Astrocyte (in vitro differentiated cells and primary cell): ENCODE measurements at regions not wholly inside any gene's neighbourhood (a gene's known extent, or its start where the extent isn't known, plus 50 kb on each side); places are given as distances from the start of the nearest gene placed in this dataset.

ENCODE experiments used
- DNase-seq: peaks from one replicate; pipeline ENCODE4 v3.0.0-alpha.2; 2010; ENCODE audit warnings: low read depth
- FAIRE-seq: peaks from 2 replicates; lab custom pipeline; 2011; peaks lifted over from hg19 to GRCh38; lab: Jason Lieb, UNC
- H2AFZ ChIP-seq: 2 replicates; pipeline ENCODE4 v1.6.0; 2012; ENCODE audit warnings: low read depth, low read length, inconsistent platforms
- H3K27ac ChIP-seq: 2 replicates; pipeline ENCODE4 v1.5.1; 2011; ENCODE audit warnings: low read depth, low read length, inconsistent platforms
- H3K27me3 ChIP-seq: 2 replicates; pipeline ENCODE4 v1.6.0; 2011; ENCODE audit warnings: low read length, inconsistent platforms; ENCODE audit not compliant: insufficient read depth
- H3K36me3 ChIP-seq: 2 replicates; pipeline ENCODE4 v1.5.1; 2011; ENCODE audit warnings: low read length, inconsistent platforms; ENCODE audit not compliant: insufficient read depth
- H3K4me1 ChIP-seq: 2 replicates; pipeline ENCODE4 v1.5.1; 2011; ENCODE audit warnings: low read length, inconsistent platforms; ENCODE audit not compliant: insufficient read depth
- H3K4me2 ChIP-seq: 2 replicates; pipeline ENCODE4 v1.6.0; 2012; ENCODE audit warnings: low read length, inconsistent platforms
- H3K4me3 ChIP-seq: 2 replicates; pipeline ENCODE4 v1.5.1; 2011; ENCODE audit warnings: low read depth, mild to moderate bottlenecking, low read length, inconsistent platforms; ENCODE audit not compliant: insufficient read depth
- H3K79me2 ChIP-seq: 2 replicates; pipeline ENCODE4 v1.6.0; 2012; ENCODE audit warnings: mild to moderate bottlenecking, low read length, inconsistent platforms; ENCODE audit not compliant: insufficient read depth
- H3K9ac ChIP-seq: 2 replicates; pipeline ENCODE4 v1.6.0; 2012; ENCODE audit warnings: mild to moderate bottlenecking, low read length, inconsistent platforms
- H3K9me3 ChIP-seq: 2 replicates; pipeline ENCODE4 v1.5.1; 2012; ENCODE audit warnings: low read depth, mild to moderate bottlenecking, low read length, inconsistent platforms; ENCODE audit not compliant: insufficient read depth
- H4K20me1 ChIP-seq: 2 replicates; pipeline ENCODE4 v1.6.0; 2012; ENCODE audit warnings: low read length, inconsistent platforms; ENCODE audit not compliant: insufficient read depth
- H3K27ac Mint-ChIP-seq: one replicate; pipeline ENCODE4 v1.8.0; 2021; ENCODE audit warnings: mild to moderate bottlenecking, mixed read lengths; ENCODE audit not compliant: unreplicated experiment
- H3K27me3 Mint-ChIP-seq: one replicate; pipeline ENCODE4 v1.8.0; 2021; ENCODE audit warnings: low read depth, mixed read lengths; ENCODE audit not compliant: unreplicated experiment
- H3K36me3 Mint-ChIP-seq: one replicate; pipeline ENCODE4 v1.8.0; 2021; ENCODE audit warnings: low read depth, mixed read lengths; ENCODE audit not compliant: unreplicated experiment
- H3K4me1 Mint-ChIP-seq: one replicate; pipeline ENCODE4 v1.8.0; 2021; ENCODE audit warnings: low read depth, mixed read lengths; ENCODE audit not compliant: unreplicated experiment
- H3K4me3 Mint-ChIP-seq: one replicate; pipeline ENCODE4 v1.8.0; 2021; ENCODE audit warnings: mild to moderate bottlenecking, moderate library complexity, mixed read lengths; ENCODE audit not compliant: unreplicated experiment
- H3K9me3 Mint-ChIP-seq: one replicate; pipeline ENCODE4 v1.8.0; 2021; ENCODE audit warnings: mild to moderate bottlenecking, mixed read lengths; ENCODE audit not compliant: unreplicated experiment
- CTCF ChIP-seq: IDR thresholded peaks from 2 replicates; pipeline ENCODE4 v1.5.1; 2011; ENCODE audit warnings: low read depth, mild to moderate bottlenecking, inconsistent platforms, low read length, moderate library complexity; ENCODE audit not compliant: insufficient read depth
- EZH2 ChIP-seq: IDR thresholded peaks from 2 replicates; pipeline ENCODE4 v1.6.1; 2012; ENCODE audit warnings: mild to moderate bottlenecking, low read length, inconsistent platforms; ENCODE audit not compliant: insufficient read depth

GRCh38 chr20:53752971-53753879 lies 159.6 kb upstream of the ZNF217 start:
- Histone ChIP-seq H3K9me3 (no peaks in the 10 kb centered on the region), H3K4me2 (peak overlapping the region; percentile 81), H3K4me3 (peak overlapping the region; percentile 34), H4K20me1 (no peaks in the 10 kb centered on the region), H3K36me3 (no peaks in the 10 kb centered on the region), H2AFZ (peak overlapping the region; percentile 27), H3K79me2 (no peaks in the 10 kb centered on the region), H3K27ac (peak overlapping the region; percentile 87), H3K4me1 (peaks cover 36% of the 10 kb centered on the region), H3K9ac (peak overlapping the region; percentile 76), H3K27me3 (no peaks in the 10 kb centered on the region)
- TF ChIP-seq CTCF = no peak
- no peak for TF ChIP-seq EZH2
- DNase-seq = peak; percentile 78
- Mint-ChIP-seq H3K4me3 (no peak overlapping the region), H3K27me3 (no peaks in the 10 kb centered on the region), H3K4me1 (peaks cover 49% of the 10 kb centered on the region), H3K27ac (peak overlapping the region; percentile 84), H3K36me3 (no peaks in the 10 kb centered on the region), H3K9me3 (no peaks in the 10 kb centered on the region)
- FAIRE-seq = no peak

- no peak for FAIRE-seq
- Mint-ChIP-seq H3K36me3 (no peaks in the 10 kb centered on the region), H3K27ac (peak overlapping the region; percentile 84), H3K27me3 (no peaks in the 10 kb centered on the region), H3K9me3 (no peaks in the 10 kb centered on the region), H3K4me3 (no peak overlapping the region), H3K4me1 (peaks cover 49% of the 10 kb centered on the region)
- Histone ChIP-seq H3K27me3 (no peaks in the 10 kb centered on the region), H3K9ac (peak overlapping the region; percentile 76), H3K4me1 (peaks cover 36% of the 10 kb centered on the region), H2AFZ (peak overlapping the region; percentile 53), H3K79me2 (no peaks in the 10 kb centered on the region), H3K4me2 (peak overlapping the region; percentile 1), H3K4me3 (no peak overlapping the region), H3K36me3 (no peaks in the 10 kb centered on the region), H4K20me1 (no peaks in the 10 kb centered on the region), H3K9me3 (no peaks in the 10 kb centered on the region), H3K27ac (peak overlapping the region; percentile 87)
- TF ChIP-seq CTCF (no peak), EZH2 (no peak)
- no peak for DNase-seq
Measured at GRCh38 chr20:53752583-53752970, 158.9 kb upstream of the ZNF217 start.
